Mesodermal cell (in vitro differentiated cells): ENCODE measurements at regions not wholly inside any gene's neighbourhood (a gene's known extent, or its start where the extent isn't known, plus 50 kb on each side); places are given as distances from the start of the nearest gene placed in this dataset.

ENCODE experiments used
- H3K27ac ChIP-seq: 2 replicates; pipeline ENCODE4 v1.7.0; 2013; ENCODE audit warnings: mild to moderate bottlenecking, low read depth, low read length, moderate library complexity; ENCODE audit not compliant: severe bottlenecking
- H3K36me3 ChIP-seq: 2 replicates; pipeline ENCODE4 v1.7.1; 2013; ENCODE audit warnings: mild to moderate bottlenecking, low read length, moderate library complexity; ENCODE audit not compliant: control insufficient read depth, insufficient read depth
- H3K4me1 ChIP-seq: one replicate; pipeline ENCODE4 v1.7.1; 2013; ENCODE audit warnings: mild to moderate bottlenecking, low read length; ENCODE audit not compliant: insufficient read depth, control insufficient read depth, poor library complexity, severe bottlenecking
- H3K4me3 ChIP-seq: 2 replicates; pipeline ENCODE4 v1.7.0; 2013; ENCODE audit warnings: low read length, control low read depth, mild to moderate bottlenecking; ENCODE audit not compliant: insufficient read depth, poor library complexity, severe bottlenecking; ENCODE audit errors: extremely low read depth
- H3K9me3 ChIP-seq: 2 replicates; pipeline ENCODE4 v1.7.1; 2013; ENCODE audit warnings: mild to moderate bottlenecking, low read length, moderate library complexity; ENCODE audit not compliant: control insufficient read depth
- WGBS, 2 experiments: methylation state at CpG; one replicate each; pipeline ENCODE4 v1.1.5; 2013; ENCODE audit warnings: missing lambda C conversion rate in 2 of 2; ENCODE audit not compliant: insufficient coverage in 2 of 2; 5-methylcytosine and 5-hydroxymethylcytosine counted together

- H3K36me3 ChIP-seq = no peaks in the 10 kb centered on the region
- WGBS, 2 experiments = 100% methylated on average over 1 to 2 of the region's 3 CpGs
- no peaks in the 10 kb centered on the region for H3K9me3 ChIP-seq
- H3K4me1 ChIP-seq = no peaks in the 10 kb centered on the region
- no peak overlapping the region for H3K27ac ChIP-seq
- H3K4me3 ChIP-seq = no peak overlapping the region
These were observed 68.4 kb upstream of the NLK start for GRCh38 chr17:27974045-27974436.

- Histone ChIP-seq H3K4me3 (no peak overlapping the region), H3K27ac (no peak overlapping the region), H3K36me3 (no peaks in the 10 kb centered on the region), H3K9me3 (no peaks in the 10 kb centered on the region), H3K4me1 (peaks cover 3% of the 10 kb centered on the region)
- WGBS, 2 experiments = 77 to 90% methylated on average over 5 to 6 of the region's 6 CpGs
These were observed 67.8 kb upstream of the NLK start for GRCh38 chr17:27974531-27975145.

GRCh38 chr17:27975146-27976011 is 67.1 kb upstream of the NLK start:
- 81 to 93% methylated on average over 5 to 6 of the region's 6 CpGs for WGBS, 2 experiments
- no peaks in the 10 kb centered on the region for H3K36me3 ChIP-seq
- H3K9me3 ChIP-seq = no peaks in the 10 kb centered on the region
- peaks cover 3% of the 10 kb centered on the region for H3K4me1 ChIP-seq
- no peak overlapping the region for H3K4me3 ChIP-seq
- no peak overlapping the region for H3K27ac ChIP-seq

- peaks cover 3% of the 10 kb centered on the region for H3K4me1 ChIP-seq
- H3K4me3 ChIP-seq = no peak overlapping the region
- H3K36me3 ChIP-seq = no peaks in the 10 kb centered on the region
- H3K27ac ChIP-seq = no peak overlapping the region
- WGBS, 2 experiments = 89 to 91% methylated on average over 2 of the region's 3 CpGs
- H3K9me3 ChIP-seq = no peaks in the 10 kb centered on the region
These were observed 66.1 kb upstream of the NLK start for GRCh38 chr17:27976331-27976730.

GRCh38 chr17:27977751-27978688 is 64.5 kb upstream of the NLK start:
- H3K4me1 ChIP-seq = peaks cover 9% of the 10 kb centered on the region
- 83 to 88% methylated on average over 2 of the region's 5 CpGs for WGBS, 2 experiments
- H3K36me3 ChIP-seq = no peaks in the 10 kb centered on the region
- H3K4me3 ChIP-seq = no peak overlapping the region
- H3K27ac ChIP-seq = no peak overlapping the region
- H3K9me3 ChIP-seq = no peaks in the 10 kb centered on the region

GRCh38 chr17:27978689-27979175 is 63.7 kb upstream of the NLK start:
- Histone ChIP-seq H3K9me3 (no peaks in the 10 kb centered on the region), H3K4me1 (peaks cover 14% of the 10 kb centered on the region), H3K27ac (no peak overlapping the region), H3K36me3 (no peaks in the 10 kb centered on the region), H3K4me3 (no peak overlapping the region)
- WGBS, 2 experiments = 55 to 78% methylated on average over 3 to 5 of the region's 5 CpGs

- H3K9me3 ChIP-seq = no peaks in the 10 kb centered on the region
- H3K36me3 ChIP-seq = no peaks in the 10 kb centered on the region
- H3K27ac ChIP-seq = no peak overlapping the region
- H3K4me1 ChIP-seq = peaks cover 18% of the 10 kb centered on the region
- 74 to 76% methylated on average over 2 to 3 of the region's 3 CpGs for WGBS, 2 experiments
- no peak overlapping the region for H3K4me3 ChIP-seq
These were observed 62.4 kb upstream of the NLK start for GRCh38 chr17:27980043-27980442.

- peaks cover 21% of the 10 kb centered on the region for H3K4me1 ChIP-seq
- H3K9me3 ChIP-seq = no peaks in the 10 kb centered on the region
- H3K27ac ChIP-seq = no peak overlapping the region
- H3K36me3 ChIP-seq = no peaks in the 10 kb centered on the region
- H3K4me3 ChIP-seq = no peak overlapping the region
- WGBS, 2 experiments = 83 to 86% methylated on average over 1 of the region's 3 CpGs
These were observed 60.5 kb upstream of the NLK start for GRCh38 chr17:27981978-27982377.

GRCh38 chr17:27982688-27983087 is 59.8 kb upstream of the NLK start:
- Histone ChIP-seq H3K27ac (no peak overlapping the region), H3K9me3 (no peaks in the 10 kb centered on the region), H3K4me3 (no peak overlapping the region), H3K4me1 (peaks cover 21% of the 10 kb centered on the region), H3K36me3 (no peaks in the 10 kb centered on the region)
- WGBS, 2 experiments = 57 to 100% methylated on average over 1 of the region's 2 CpGs

- Histone ChIP-seq H3K4me1 (peaks cover 21% of the 10 kb centered on the region), H3K9me3 (no peaks in the 10 kb centered on the region), H3K27ac (no peak overlapping the region), H3K36me3 (no peaks in the 10 kb centered on the region), H3K4me3 (no peak overlapping the region)
- no CpG with 5 or more reads among the region's 1 CpG for WGBS, 2 experiments
These were observed 58.6 kb upstream of the NLK start for GRCh38 chr17:27983853-27984252.
